WTC11 (cell line): ENCODE measurements at regions not wholly inside any gene's neighbourhood (a gene's known extent, or its start where the extent isn't known, plus 50 kb on each side); places are given as distances from the start of the nearest gene placed in this dataset.

Experiments used
- ATAC-seq: fragments of 200-7000 bp; cut with Tn5 transposase; 2 replicates; pipeline ENCODE4 v1.10.0; 2021; ENCODE audit warnings: mild to moderate bottlenecking, moderate library complexity
- CTCF ChIA-PET: fragments of 300-600 bp; sonication (Branson Sonifier 250); formaldehyde crosslinking; loops from one replicate; lab custom pipeline; 2021; ENCODE audit warnings: antibody characterized with exemption; lab: Charles Lee
- POLR2A ChIA-PET: fragments of 350-600 bp; sonication (Branson Sonifier 250); formaldehyde crosslinking; loops from one replicate; lab custom pipeline; 2021; ENCODE audit warnings: antibody characterized with exemption; lab: Charles Lee
- DNase-seq: peaks from one replicate; pipeline ENCODE4 v3.0.0; 2021; ENCODE audit warnings: low spot score
- H3K27ac Mint-ChIP-seq: 2 replicates; pipeline ENCODE4 v1.8.0; 2021; ENCODE audit warnings: mixed read lengths
- H3K27me3 Mint-ChIP-seq: 2 replicates; pipeline ENCODE4 v1.8.0; 2021; ENCODE audit warnings: low read depth, mild to moderate bottlenecking, moderate library complexity, mixed read lengths
- H3K36me3 Mint-ChIP-seq: 2 replicates; pipeline ENCODE4 v1.8.0; 2021; ENCODE audit warnings: mixed read lengths
- H3K4me1 Mint-ChIP-seq: 2 replicates; pipeline ENCODE4 v1.8.0; 2022; ENCODE audit warnings: mixed read lengths
- H3K4me3 Mint-ChIP-seq: 2 replicates; pipeline ENCODE4 v1.8.0; 2021; ENCODE audit warnings: mild to moderate bottlenecking, moderate library complexity, mixed read lengths
- H3K9me3 Mint-ChIP-seq: 2 replicates; pipeline ENCODE4 v1.8.0; 2021; ENCODE audit warnings: mixed read lengths
- ATF2 ChIP-seq: sonication (generic); formaldehyde crosslinking; IDR thresholded peaks from 2 replicates; pipeline ENCODE4 v1.8.1; 2022; ENCODE audit warnings: low read depth, missing genetic modification reagents, borderline replicate concordance
- CBFB ChIP-seq: sonication (generic); formaldehyde crosslinking; IDR thresholded peaks from 2 replicates; pipeline ENCODE4 v1.8.1; 2022; ENCODE audit warnings: mild to moderate bottlenecking, low read depth, missing genetic modification reagents
- E2F4 ChIP-seq: sonication (generic); formaldehyde crosslinking; IDR thresholded peaks from 2 replicates; pipeline ENCODE4 v1.8.1; 2022; ENCODE audit warnings: low read depth, mild to moderate bottlenecking, moderate library complexity, missing genetic modification reagents, borderline replicate concordance
- ELF4 ChIP-seq: sonication (generic); formaldehyde crosslinking; IDR thresholded peaks from 2 replicates; pipeline ENCODE4 v1.8.1; 2022; ENCODE audit warnings: low read depth, mild to moderate bottlenecking, moderate library complexity, missing genetic modification reagents
- ESRRA ChIP-seq: sonication (generic); formaldehyde crosslinking; IDR thresholded peaks from 2 replicates; pipeline ENCODE4 v1.8.1; 2022; ENCODE audit warnings: mild to moderate bottlenecking, missing genetic modification reagents, borderline replicate concordance
- GRHL2 ChIP-seq: fragments of 250-450 bp; sonication (Bioruptor Pico); IDR thresholded peaks from 2 replicates; pipeline ENCODE4 v1.8.0; 2022; ENCODE audit warnings: mild to moderate bottlenecking, moderate library complexity; ENCODE audit not compliant: insufficient replicate concordance, severe bottlenecking
- GTF2I ChIP-seq: fragments of 250-450 bp; sonication (Bioruptor Pico); conservative IDR thresholded peaks from 2 replicates; pipeline ENCODE4 v1.4.0; 2021; ENCODE audit warnings: mild to moderate bottlenecking
- HMGXB4 ChIP-seq: sonication (generic); formaldehyde crosslinking; IDR thresholded peaks from 2 replicates; pipeline ENCODE4 v1.8.1; 2023; ENCODE audit warnings: mild to moderate bottlenecking, moderate library complexity, missing genetic modification reagents
- PREB ChIP-seq: sonication (generic); formaldehyde crosslinking; IDR thresholded peaks from 2 replicates; pipeline ENCODE4 v1.8.1; 2022; ENCODE audit warnings: mild to moderate bottlenecking, missing genetic modification reagents, moderate library complexity, borderline replicate concordance
- RORB ChIP-seq: fragments of 250-450 bp; sonication (Bioruptor Pico); IDR thresholded peaks from 2 replicates; pipeline ENCODE4 v1.9.0; 2021; ENCODE audit warnings: mild to moderate bottlenecking
- SP1 ChIP-seq: sonication (generic); formaldehyde crosslinking; conservative IDR thresholded peaks from 2 replicates; pipeline ENCODE4 v1.8.1; 2022; ENCODE audit warnings: missing genetic modification reagents
- STAT6 ChIP-seq: sonication (generic); formaldehyde crosslinking; conservative IDR thresholded peaks from 2 replicates; pipeline ENCODE4 v1.8.1; 2023; ENCODE audit warnings: mild to moderate bottlenecking, low read depth, missing genetic modification reagents, moderate library complexity
- USF2 ChIP-seq: sonication (generic); formaldehyde crosslinking; IDR thresholded peaks from 2 replicates; pipeline ENCODE4 v1.8.1; 2023; ENCODE audit warnings: mild to moderate bottlenecking, missing genetic modification reagents, moderate library complexity
- ZNF121 ChIP-seq: sonication (generic); formaldehyde crosslinking; IDR thresholded peaks from 2 replicates; pipeline ENCODE4 v1.8.0; 2023; ENCODE audit warnings: missing genetic modification reagents
- ZNF219 ChIP-seq: sonication (generic); formaldehyde crosslinking; IDR thresholded peaks from 2 replicates; pipeline ENCODE4 v1.8.0; 2023; ENCODE audit warnings: missing genetic modification reagents, mild to moderate bottlenecking, borderline replicate concordance
- ZNF232 ChIP-seq: sonication (generic); formaldehyde crosslinking; IDR thresholded peaks from 2 replicates; pipeline ENCODE4 v1.8.0; 2022; ENCODE audit warnings: mild to moderate bottlenecking, missing genetic modification reagents
- ZNF263 ChIP-seq: sonication (generic); formaldehyde crosslinking; IDR thresholded peaks from 2 replicates; pipeline ENCODE4 v1.8.1; 2022; ENCODE audit warnings: low read depth, mild to moderate bottlenecking, moderate library complexity, missing genetic modification reagents
- ZNF532 ChIP-seq: fragments of 250-450 bp; sonication (Bioruptor Pico); IDR thresholded peaks from 2 replicates; pipeline ENCODE4 v1.9.0; 2021; ENCODE audit warnings: mild to moderate bottlenecking, borderline replicate concordance

- no peak for TF ChIP-seq E2F4 (CRISPR knock-in tag)
- no peak for TF ChIP-seq ZNF121 (CRISPR knock-in tag)
- TF ChIP-seq ZNF532 (CRISPR knock-in tag): no peak
These were observed 77.0 kb upstream of the IL12A start (continued) for GRCh38 chr3:159911664-159912037.

GRCh38 chr3:159913712-159914414 is 74.8 kb upstream of the IL12A start:
- H3K27me3 Mint-ChIP-seq: no peaks in the 10 kb centered on the region; the same call in 1 of the 2 replicates
- no peak for TF ChIP-seq GRHL2 (CRISPR knock-in tag)
- no peak for TF ChIP-seq PREB (CRISPR knock-in tag)
- no peak for TF ChIP-seq ZNF263 (CRISPR knock-in tag)
- TF ChIP-seq STAT6 (CRISPR knock-in tag): no peak
- TF ChIP-seq CBFB (CRISPR knock-in tag): no peak
- TF ChIP-seq GTF2I: no peak
- no peak for TF ChIP-seq ZNF232 (CRISPR knock-in tag)
- TF ChIP-seq USF2 (CRISPR knock-in tag): no peak
- no peak for TF ChIP-seq ELF4 (CRISPR knock-in tag)
- TF ChIP-seq ATF2: no peak
- TF ChIP-seq SP1 (CRISPR knock-in tag): no peak
- no peak for TF ChIP-seq ZNF121 (CRISPR knock-in tag)
- TF ChIP-seq RORB (CRISPR knock-in tag): no peak
- no peak for TF ChIP-seq ZNF219 (CRISPR knock-in tag)
- TF ChIP-seq ESRRA (CRISPR knock-in tag): no peak
- no peak for TF ChIP-seq HMGXB4 (CRISPR knock-in tag)
- no peak overlapping the region for H3K27ac Mint-ChIP-seq
- ChIA-PET CTCF (interaction anchor here (1.1 kb wide), 1 partner anchor 92 kb away, joined by 3 read pairs; no protein-coding TSS in a partner anchor), POLR2A (no interaction called here)
- no peak overlapping the region for H3K4me3 Mint-ChIP-seq
- no peak for ATAC-seq
- no peaks in the 10 kb centered on the region for H3K9me3 Mint-ChIP-seq
- H3K36me3 Mint-ChIP-seq: no peaks in the 10 kb centered on the region
- H3K4me1 Mint-ChIP-seq: no peaks in the 10 kb centered on the region
- no peak for DNase-seq
